Brain microvascular endothelial cell (primary cell): ENCODE measurements at regions not wholly inside any gene's neighbourhood (a gene's known extent, or its start where the extent isn't known, plus 50 kb on each side); places are given as distances from the start of the nearest gene placed in this dataset.
A peak's percentile ranks its signal among the peaks of the same experiment; 100 is the strongest.
"Not testable (repeated sequence)": the region's sequence is repeated elsewhere in the genome, so short reads cannot be mapped to it uniquely, and the experiment has no call there.

ENCODE experiments used
- DNase-seq: peaks from one replicate; pipeline ENCODE4 v3.0.0-alpha.2; 2020
- H3K27ac ChIP-seq: fragments of 250-450 bp; sonication (Bioruptor Pico); 2 replicates; pipeline ENCODE4 v1.5.1; 2020; ENCODE audit warnings: mild to moderate bottlenecking, moderate library complexity
- H3K27me3 ChIP-seq: fragments of 250-450 bp; sonication (Bioruptor Pico); replicated peaks from 2 replicates; pipeline ENCODE4 v1.5.1; 2020; ENCODE audit warnings: mild to moderate bottlenecking
- H3K36me3 ChIP-seq: fragments of 250-450 bp; sonication (Bioruptor Pico); replicated peaks from 2 replicates; pipeline ENCODE4 v1.5.1; 2020; ENCODE audit warnings: mild to moderate bottlenecking
- H3K4me3 ChIP-seq: 2 replicates; pipeline ENCODE4 v1.5.1; 2011; ENCODE audit warnings: low read depth, mild to moderate bottlenecking, control low read depth, low read length, moderate library complexity
- CTCF ChIP-seq: IDR thresholded peaks from 2 replicates; pipeline ENCODE4 v1.5.1; 2011; ENCODE audit warnings: low read depth, mild to moderate bottlenecking, moderate library complexity, low read length, control low read depth, inconsistent platforms; ENCODE audit errors: missing control alignments
- in situ Hi-C: cut with HindIII; loops from 2 replicates; pipeline ENCODE4 v1.10.0; 2017; ENCODE audit warnings: low sequenced_read_pairs, low pct_ligation_motif_present

DNA sequence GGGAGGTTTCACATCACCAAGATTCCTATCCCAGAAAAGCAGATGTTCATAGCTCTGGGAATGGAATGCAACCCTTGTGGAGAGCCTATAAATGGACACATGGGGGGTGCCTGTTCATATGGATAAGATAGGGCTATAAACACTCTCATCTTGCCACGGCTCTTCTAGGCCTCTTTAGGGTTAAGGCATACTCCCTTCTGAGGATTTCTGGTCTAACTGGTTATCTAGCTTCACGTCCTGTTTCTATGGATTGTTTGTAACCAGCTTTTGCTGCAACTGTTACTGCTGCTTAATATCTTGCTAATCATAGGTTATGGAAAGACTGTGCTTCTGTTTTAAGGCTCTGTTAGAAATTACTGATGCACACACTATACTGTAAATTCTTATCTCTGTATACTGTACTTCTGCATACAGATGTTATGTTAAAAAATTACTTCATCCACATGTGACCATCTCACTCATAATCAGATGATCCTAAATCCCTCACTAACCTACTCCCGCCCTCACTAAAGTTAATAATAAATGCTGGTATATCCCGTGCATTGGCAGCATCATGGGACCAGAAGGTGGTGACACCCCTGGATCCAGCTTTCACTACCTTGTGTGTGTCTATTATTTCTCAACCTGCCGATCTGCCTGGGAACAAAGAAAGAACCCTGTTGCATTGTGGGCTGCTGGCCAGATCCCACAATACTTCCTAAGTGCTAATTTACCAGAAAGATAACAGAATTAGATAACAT, 68.7 kb downstream of the PRKAB2 start:
- in situ Hi-C loops, H3K4me3 ChIP-seq, DNase-seq, H3K27me3 ChIP-seq, H3K27ac ChIP-seq, H3K36me3 ChIP-seq: not testable (repeated sequence)

- no peaks in the 10 kb centered on the region for H3K36me3 ChIP-seq
- DNase-seq: no peak
- no peaks in the 10 kb centered on the region for H3K27me3 ChIP-seq
- TF ChIP-seq CTCF: no peak
- in situ Hi-C loops: no loop called here
- H3K27ac ChIP-seq: no peak overlapping the region
- no peak overlapping the region for H3K4me3 ChIP-seq
These were observed 73.1 kb downstream of the PRKAB2 start for GRCh38 chr1:147099192-147099591.

DNA sequence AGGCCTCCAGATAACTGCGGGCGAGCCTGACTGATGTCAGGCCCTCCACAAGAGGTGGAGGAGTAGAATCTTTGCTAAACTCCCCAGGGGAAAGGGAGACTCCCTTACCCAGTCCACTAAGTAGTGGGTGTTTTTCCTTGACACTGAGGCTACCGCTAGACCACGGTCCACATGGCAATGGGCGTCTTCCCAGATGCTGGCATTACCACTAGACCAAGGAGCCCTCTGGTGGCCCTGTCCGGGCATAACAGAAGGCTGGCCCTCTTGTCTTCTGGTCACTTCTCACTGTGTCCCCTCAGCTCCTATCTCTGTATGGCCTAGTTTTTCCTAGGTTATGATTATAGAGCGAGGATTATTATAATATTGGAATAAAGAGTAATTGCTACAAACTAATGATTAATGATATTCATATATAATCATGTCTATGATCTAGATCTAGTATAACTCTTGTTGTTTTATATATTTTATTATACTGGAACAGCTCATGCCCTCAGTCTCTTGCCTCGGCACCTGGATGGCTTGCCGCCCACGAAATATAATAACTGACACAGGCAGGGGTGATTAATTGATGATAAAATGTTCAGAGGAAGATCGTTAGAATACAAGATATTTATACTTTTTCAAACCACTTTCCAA, 73.8 kb downstream of the PRKAB2 start:
- H3K27me3 ChIP-seq, H3K4me3 ChIP-seq, in situ Hi-C loops, H3K27ac ChIP-seq, H3K36me3 ChIP-seq: not testable (repeated sequence)
- peak; percentile 33 for DNase-seq
- peak; percentile 61 for TF ChIP-seq CTCF

- Histone ChIP-seq H3K36me3 (no peaks in the 10 kb centered on the region), H3K27me3 (no peaks in the 10 kb centered on the region), H3K4me3 (no peak overlapping the region), H3K27ac (no peak overlapping the region)
- DNase-seq: no peak
- in situ Hi-C loops: no loop called here
- no peak for TF ChIP-seq CTCF
These were observed 76.6 kb downstream of the PRKAB2 start for GRCh38 chr1:147095691-147096090.

- Histone ChIP-seq H3K4me3 (no peak overlapping the region), H3K36me3 (no peaks in the 10 kb centered on the region), H3K27ac (no peak overlapping the region), H3K27me3 (peaks cover 3% of the 10 kb centered on the region)
- TF ChIP-seq CTCF: no peak
- in situ Hi-C loops: no loop called here
- DNase-seq: no peak
These were observed 80.5 kb downstream of the PRKAB2 start for GRCh38 chr1:147091801-147092200.

GRCh38 chr1:147089457-147089856, 82.8 kb downstream of the PRKAB2 start:
- in situ Hi-C loops: no loop called here
- TF ChIP-seq CTCF: no peak
- H3K4me3 ChIP-seq: no peak overlapping the region

More at GRCh38 chr1:147089457-147089856, 82.8 kb downstream of the PRKAB2 start:
- DNase-seq: no peak
- Histone ChIP-seq H3K27ac (no peak overlapping the region), H3K36me3 (no peaks in the 10 kb centered on the region), H3K27me3 (peaks cover 3% of the 10 kb centered on the region)
